GM21423 (cell line): ENCODE measurements at regions not wholly inside any gene's neighbourhood (a gene's known extent, or its start where the extent isn't known, plus 50 kb on each side); places are given as distances from the start of the nearest gene placed in this dataset.

ENCODE experiments used
- ATAC-seq: cut with Tn5 transposase; IDR thresholded peaks from one replicate; pipeline ENCODE4 v1.9.1; 2021; ENCODE audit warnings: mild to moderate bottlenecking, moderate library complexity; ENCODE audit not compliant: unreplicated experiment

DNA sequence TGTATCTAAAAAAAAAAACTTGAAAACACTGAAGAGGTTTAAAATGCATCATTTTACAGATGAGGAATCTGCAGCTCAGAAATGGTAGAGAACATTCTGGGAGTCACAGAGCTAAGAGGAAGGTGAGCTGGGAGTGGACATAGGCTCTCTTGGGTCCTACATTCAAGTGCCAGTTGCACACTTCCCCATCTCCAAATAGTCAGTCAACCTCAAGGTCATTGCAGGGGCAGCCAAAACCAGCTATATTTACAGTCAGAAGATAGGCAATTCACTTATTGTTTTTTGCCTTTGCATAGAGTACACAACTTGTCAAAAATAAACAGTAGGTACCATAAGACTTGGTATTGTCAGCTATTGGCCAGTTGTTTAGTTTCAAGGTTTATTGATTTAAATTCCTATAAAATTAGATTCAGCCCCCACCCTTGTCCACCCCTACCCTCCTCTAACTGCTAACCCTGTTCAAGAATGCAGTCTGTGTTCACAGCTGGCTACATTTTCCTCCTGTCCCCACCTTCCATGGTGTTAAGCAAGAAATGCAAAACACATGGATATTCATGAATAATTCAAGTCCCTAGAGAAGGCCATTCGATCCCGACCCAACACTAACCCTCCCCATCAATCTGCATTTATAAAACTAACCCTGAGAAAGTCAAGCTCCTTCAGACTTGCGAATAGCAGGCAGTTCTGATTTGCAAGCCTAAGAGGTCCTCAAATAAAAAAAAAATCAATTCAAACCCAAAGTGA lies 567.0 kb upstream of the MCTP2 start:
- ATAC-seq, result no peak

- ATAC-seq, result no peak
Measured at GRCh38 chr15:93662162-93662885, 569.0 kb upstream of the MCTP2 start.

GRCh38 chr15:93658026-93658816 lies 569.2 kb upstream of the RGMA start:
- ATAC-seq, result no peak

DNA sequence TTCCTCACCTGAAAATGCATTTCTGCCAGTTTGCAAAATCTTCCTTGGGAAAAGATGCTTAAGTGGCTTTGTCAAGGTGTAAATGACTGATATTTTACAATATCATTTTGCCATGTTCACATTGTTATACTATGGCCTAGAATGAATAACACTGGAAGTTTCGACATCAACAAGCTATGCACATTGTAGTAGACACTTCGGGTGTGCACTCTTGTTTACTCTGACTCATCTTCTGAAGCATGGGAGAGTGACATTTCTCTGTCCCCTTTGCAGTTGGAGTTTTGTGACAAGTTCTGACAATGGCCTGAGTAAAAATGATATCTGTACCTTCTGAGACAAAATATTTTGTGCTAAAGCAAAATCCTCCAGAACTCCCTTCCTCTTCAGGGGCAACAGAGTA lies 567.0 kb upstream of the RGMA start:
- ATAC-seq, result no peak

DNA sequence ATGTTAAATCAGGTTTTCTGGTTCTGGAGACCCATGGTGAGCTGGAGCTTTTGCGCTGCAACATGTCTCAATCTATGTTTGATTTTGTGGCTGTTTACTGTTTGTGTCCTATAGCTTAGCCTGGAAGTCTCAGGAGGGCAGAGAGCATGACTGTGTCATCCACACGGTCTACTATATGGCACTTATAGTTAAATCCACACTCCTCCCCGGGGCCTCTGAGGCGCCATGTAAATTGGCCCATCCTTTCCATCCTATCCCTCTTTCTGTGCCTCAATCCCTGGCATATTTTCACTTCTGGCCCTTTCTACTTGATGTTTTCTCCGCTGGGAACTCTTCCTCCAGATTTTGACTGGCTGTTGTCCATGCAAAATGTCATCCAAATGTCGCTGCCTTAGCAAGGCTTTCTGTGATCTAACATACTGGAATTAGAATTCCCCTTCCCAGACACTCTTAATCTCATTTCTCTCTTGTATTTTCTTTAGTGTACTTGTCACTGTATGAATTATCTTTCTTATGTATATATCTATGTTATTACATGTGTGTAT lies 560.8 kb upstream of the RGMA start:
- no peak for ATAC-seq

- ATAC-seq, result no peak
Measured at GRCh38 chr15:93646193-93646592, 557.2 kb upstream of the RGMA start.

DNA sequence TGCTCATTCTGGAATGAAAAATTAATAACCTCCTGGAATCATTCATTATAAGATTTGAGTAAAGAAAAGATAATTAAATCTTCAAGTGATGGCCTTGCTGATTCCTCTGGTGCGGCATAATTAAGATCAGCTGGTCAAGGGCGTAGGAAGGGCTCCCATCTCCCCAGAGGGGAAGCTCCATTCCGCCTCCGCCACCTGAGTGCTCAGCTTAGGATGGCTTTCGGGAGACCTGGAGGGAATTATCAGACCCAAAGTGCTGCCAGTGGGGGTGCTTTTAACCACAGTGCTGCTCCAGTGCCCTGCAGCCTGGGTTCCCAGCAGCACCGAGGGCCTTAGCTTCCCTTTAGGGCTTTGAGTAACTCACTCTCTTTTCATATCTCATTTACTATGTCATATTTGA lies 556.6 kb upstream of the RGMA start:
- ATAC-seq, result no peak

- no peak for ATAC-seq
Measured at GRCh38 chr15:93644595-93644994, 555.6 kb upstream of the RGMA start.

DNA sequence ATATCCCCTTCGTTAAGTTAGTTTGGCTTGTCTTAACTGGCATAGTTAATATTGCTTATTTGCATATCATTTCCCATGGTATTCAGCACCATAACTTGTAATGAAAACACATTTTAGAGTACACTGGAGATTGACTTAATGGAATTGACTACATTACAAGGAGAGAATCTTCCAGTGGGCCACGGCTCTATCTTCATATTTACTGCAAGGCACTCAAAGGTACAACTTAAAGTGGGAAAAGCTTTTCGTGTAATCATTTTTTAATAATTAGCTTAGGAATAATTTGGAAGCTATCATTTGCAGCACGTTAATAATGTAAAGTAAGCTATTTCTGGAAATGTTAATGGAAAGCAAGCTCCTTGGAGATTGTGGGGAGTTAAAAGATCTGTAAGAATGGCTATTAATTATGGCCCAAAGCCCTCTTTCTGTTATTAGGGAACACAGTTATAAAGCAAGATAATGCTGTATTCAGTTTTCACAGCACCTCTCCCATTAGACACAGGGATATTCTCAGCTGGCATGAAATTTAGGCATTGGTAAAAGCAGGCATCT lies 551.5 kb upstream of the RGMA start:
- no peak for ATAC-seq

DNA sequence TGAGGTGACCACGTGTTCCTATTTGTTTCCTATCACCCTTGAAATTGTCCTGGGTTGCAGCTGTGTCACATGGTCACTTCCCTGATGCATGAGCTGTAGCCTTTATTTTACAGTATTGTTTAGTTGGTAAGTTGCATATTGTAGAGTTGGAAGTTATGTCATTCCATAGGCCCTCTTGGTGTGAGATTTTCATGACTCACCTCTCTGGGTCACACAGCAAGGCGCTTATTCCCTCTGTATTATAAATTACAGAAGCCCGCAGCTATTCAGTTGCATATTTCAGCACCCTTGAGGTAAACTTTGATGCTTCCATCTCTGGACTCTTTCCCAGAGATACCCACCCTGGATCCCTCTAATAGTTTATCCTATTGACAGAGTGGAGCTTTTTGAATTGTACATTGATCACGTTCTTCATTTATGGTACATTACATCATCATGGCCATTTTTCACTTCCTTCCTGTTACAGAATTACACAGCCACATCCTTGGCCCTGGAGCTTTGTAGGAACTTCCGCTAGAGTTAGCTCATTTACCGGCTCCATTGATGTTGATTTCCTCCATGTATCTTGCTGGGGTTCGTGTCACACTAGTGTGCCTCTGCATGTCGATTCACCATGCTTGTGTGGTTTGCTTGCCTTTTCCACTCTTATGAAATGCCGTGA lies 543.1 kb upstream of the RGMA start:
- no peak for ATAC-seq

GRCh38 chr15:93619597-93619996 lies 530.6 kb upstream of the RGMA start:
- no peak for ATAC-seq

DNA sequence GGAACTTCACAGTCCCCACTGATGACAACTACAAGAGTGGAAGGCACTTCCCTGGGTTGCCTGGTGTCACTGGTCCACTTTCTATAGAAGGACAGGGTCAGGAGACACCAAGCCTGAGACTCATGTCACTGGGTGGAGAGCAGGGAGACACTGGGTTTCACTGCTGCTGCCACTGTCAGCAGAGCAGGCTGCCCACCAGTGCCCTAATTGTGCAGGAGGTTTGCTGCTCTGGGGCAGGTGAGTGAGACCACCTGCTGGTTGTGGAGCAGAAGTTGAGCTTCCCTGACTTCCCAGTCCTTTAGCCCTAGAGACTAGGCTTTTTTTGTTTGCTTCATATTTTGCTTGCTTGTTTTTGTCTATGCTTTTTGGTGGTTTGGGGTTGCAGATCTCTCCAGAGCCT lies 528.4 kb upstream of the RGMA start:
- no peak for ATAC-seq

- no peak for ATAC-seq
Measured at GRCh38 chr15:93614386-93615104, 525.5 kb upstream of the RGMA start.

GRCh38 chr15:93613386-93613785 lies 524.4 kb upstream of the RGMA start:
- no peak for ATAC-seq

DNA sequence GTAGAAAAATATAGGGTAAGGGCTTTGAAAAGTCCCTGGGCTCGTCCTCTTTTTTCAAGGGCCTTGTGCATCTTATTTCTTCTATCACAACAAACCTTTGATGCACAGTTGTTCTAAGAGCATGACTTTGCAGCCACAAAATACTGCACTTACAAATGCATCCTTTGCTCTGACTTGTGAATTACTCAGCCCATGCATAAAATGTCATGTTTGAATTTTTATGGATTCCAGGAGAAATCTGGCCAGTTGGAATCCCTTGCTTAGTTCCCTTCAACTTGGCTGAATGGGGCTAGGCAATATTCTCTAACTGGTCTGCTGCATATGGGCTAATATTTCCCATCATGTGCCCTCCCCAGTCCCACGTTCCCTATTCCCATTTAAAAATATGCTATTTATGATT lies 523.9 kb upstream of the RGMA start:
- ATAC-seq, result no peak

- no peak for ATAC-seq
Measured at GRCh38 chr15:93610944-93611343, 521.9 kb upstream of the RGMA start.

DNA sequence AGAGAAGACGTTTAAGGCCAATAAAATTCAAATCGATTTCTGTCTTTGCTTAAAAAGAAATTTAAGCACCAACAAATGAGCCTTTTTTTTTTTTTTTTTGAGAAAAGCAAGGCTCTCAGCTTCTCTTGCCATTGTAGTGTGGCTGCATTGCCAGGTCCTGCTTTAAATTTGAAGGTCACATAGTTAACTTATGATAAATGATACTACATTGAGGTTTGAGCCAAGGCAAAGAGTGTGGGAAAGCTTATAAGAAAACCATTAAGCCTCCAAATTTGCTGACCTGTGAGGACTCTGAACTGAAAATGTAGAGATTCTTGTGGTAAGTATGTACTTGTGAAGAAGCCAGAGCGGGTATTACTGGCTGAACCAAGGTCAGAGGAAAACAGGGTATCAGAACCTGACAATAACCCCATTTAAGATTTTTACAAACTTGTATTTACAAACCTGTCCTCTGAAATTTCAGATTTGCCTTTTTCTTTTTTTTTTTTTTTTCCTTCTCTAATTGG lies 519.7 kb upstream of the RGMA start:
- no peak for ATAC-seq

DNA sequence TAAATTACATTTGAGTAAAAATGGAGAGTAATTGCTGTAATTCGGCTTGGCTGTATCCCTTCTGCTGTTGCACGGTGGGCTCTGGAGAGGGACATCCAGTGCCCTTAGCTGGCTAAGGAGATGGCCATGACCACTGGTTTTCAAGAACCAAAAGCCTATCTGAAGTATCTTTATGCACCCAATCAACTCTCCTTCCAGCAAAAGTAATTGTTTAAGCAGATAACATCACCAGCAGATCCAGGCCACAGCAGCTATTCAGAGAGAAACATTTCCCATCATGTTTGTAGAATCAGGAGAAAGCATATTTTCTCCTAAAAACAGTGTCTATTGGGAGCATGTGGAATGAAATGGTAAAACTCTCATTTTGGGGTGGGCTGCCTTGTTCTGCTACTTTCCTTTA lies 514.5 kb upstream of the RGMA start:
- no peak for ATAC-seq

- no peak for ATAC-seq
Measured at GRCh38 chr15:93587059-93587521, 498.1 kb upstream of the RGMA start.

GRCh38 chr15:93585012-93585411 lies 496.0 kb upstream of the RGMA start:
- no peak for ATAC-seq
